NT2/D1 (cell line): ENCODE measurements at regions not wholly inside any gene's neighbourhood (a gene's known extent, or its start where the extent isn't known, plus 50 kb on each side); places are given as distances from the start of the nearest gene placed in this dataset.

Experiments used
- SUZ12 ChIP-seq: IDR thresholded peaks from 2 replicates; pipeline ENCODE4 v1.6.1; 2011; ENCODE audit not compliant: insufficient read length, insufficient read depth; ENCODE audit errors: extremely low read depth
- ZNF274 ChIP-seq: IDR thresholded peaks from 2 replicates; pipeline ENCODE4 v1.6.1; 2011; ENCODE audit warnings: mild to moderate bottlenecking, low read depth, low read length

DNA sequence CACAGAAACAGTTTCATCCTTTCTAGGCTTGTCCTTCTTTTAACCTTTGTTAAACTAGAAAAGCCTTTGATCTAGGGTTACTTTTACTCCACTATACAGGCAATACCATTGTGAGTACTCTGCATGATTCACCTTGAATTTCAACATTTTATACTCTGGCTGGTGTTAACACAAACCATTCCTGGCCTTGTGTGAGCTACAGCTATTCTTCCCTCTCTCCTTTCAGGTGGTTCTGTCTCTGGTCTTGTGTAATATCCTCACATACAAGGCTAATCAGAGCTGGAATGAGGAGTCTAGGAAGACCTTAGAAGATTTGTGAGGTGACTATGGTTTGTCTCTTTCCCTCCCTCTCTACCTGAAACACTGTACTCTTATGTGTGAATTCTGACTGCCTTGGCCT is 837.4 kb upstream of the USP15 start:
- no peak for TF ChIP-seq ZNF274
- TF ChIP-seq SUZ12: no peak
